Esophagus squamous epithelium (tissue), 5 donors: ENCODE measurements at regions not wholly inside any gene's neighbourhood (a gene's known extent, or its start where the extent isn't known, plus 50 kb on each side); places are given as distances from the start of the nearest gene placed in this dataset.

Experiments
- DNase-seq: peaks from one replicate; lab custom pipeline; 2025; lab: John Stamatoyannopoulos, UW
- H3K27ac ChIP-seq, 4 donors: fragments of 200-600 bp; sonication (generic); one replicate each; pipeline ENCODE4 v1.5.1; 2016 to 2019; ENCODE audit warnings: mild to moderate bottlenecking in 1 of 4
- H3K27me3 ChIP-seq, 4 donors: fragments of 200-600 bp; sonication (generic); 1 replicate in 3 of 4; 2 replicates in 1 of 4; pipeline versions ENCODE4 v1.5.1 to v1.6.0; 2017 to 2021; ENCODE audit warnings: antibody characterized with exemption in 1 of 4
- H3K36me3 ChIP-seq, 3 donors: fragments of 200-600 bp; sonication (generic); one replicate each; pipeline ENCODE4 v1.5.1; 2016 to 2019
- H3K4me1 ChIP-seq, 3 donors: fragments of 200-600 bp; sonication (generic); one replicate each; pipeline ENCODE4 v1.5.1; 2017 to 2019
- H3K4me3 ChIP-seq, 4 donors: fragments of 200-600 bp; sonication (generic); 1 replicate in 3 of 4; 2 replicates in 1 of 4; pipeline ENCODE4 v1.5.1; 2016 to 2019; ENCODE audit warnings: mild to moderate bottlenecking in 2 of 4, moderate library complexity in 1 of 4
- H3K9me3 ChIP-seq, 3 donors: fragments of 200-600 bp; sonication (generic); one replicate each; pipeline ENCODE4 v1.5.1; 2016 to 2019
- POLR2A ChIP-seq, 4 donors: fragments of 450-650 bp; IDR thresholded peaks; one replicate each; pipeline ENCODE4 v1.6.1; 2017; ENCODE audit warnings: antibody characterized with exemption in 4 of 4, mild to moderate bottlenecking in 4 of 4, moderate library complexity in 3 of 4
- WGBS, 2 donors: methylation state at CpG; one replicate each; pipeline ENCODE4 v1.1.5; 2018; 5-methylcytosine and 5-hydroxymethylcytosine counted together
- intact Hi-C: fragments of 100-400 bp; cut with DNase I; formaldehyde crosslinking; loops from one replicate; pipeline ENCODE4 v1.15.0; 2022
- TF ChIP-seq, protein P1 (sequence below), 6 experiments: fragments of 450-650 bp in 4 of 6; fragments of 200-600 bp in 2 of 6; sonication (generic) in 2 of 6; IDR thresholded peaks; one replicate each; pipeline ENCODE4 v1.5.1; 2016 to 2019; ENCODE audit warnings: antibody characterized with exemption in 6 of 6, mild to moderate bottlenecking in 4 of 6, moderate library complexity in 4 of 6
- donor health status: DM: yes; HTN: yes; CAD: no.

DNA sequence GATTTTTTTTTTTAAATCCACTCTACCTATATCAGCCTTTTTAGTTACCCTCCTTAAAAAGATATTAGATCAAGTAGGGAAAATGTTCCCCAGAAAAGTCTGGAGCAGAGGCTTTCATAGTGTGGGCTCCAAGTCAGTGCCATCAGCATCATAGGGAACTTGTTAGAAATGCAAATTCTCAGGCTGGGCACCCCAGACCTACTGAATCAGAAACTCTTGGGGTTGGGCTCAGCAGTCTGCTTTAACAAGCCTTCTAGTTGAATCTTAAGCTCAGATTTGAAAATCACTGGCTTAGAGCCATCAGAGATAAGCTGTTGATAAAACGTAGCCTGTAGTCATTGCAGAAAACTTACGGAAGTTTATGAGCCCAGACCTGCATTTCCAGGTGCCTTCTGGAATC lies 140.1 kb downstream of the TMEM38B start:
- 26 to 64% methylated on average over 2 of the region's 2 CpGs for WGBS, 2 donors
- no peak overlapping the region for H3K27ac ChIP-seq
- no peak for DNase-seq
- intact Hi-C loops = no loop called here
- no peaks in the 10 kb centered on the region for H3K36me3 ChIP-seq
- no peak for TF ChIP-seq POLR2A (IDR thresholded peaks at IDR 0.05)
- TF ChIP-seq, protein P1, sequence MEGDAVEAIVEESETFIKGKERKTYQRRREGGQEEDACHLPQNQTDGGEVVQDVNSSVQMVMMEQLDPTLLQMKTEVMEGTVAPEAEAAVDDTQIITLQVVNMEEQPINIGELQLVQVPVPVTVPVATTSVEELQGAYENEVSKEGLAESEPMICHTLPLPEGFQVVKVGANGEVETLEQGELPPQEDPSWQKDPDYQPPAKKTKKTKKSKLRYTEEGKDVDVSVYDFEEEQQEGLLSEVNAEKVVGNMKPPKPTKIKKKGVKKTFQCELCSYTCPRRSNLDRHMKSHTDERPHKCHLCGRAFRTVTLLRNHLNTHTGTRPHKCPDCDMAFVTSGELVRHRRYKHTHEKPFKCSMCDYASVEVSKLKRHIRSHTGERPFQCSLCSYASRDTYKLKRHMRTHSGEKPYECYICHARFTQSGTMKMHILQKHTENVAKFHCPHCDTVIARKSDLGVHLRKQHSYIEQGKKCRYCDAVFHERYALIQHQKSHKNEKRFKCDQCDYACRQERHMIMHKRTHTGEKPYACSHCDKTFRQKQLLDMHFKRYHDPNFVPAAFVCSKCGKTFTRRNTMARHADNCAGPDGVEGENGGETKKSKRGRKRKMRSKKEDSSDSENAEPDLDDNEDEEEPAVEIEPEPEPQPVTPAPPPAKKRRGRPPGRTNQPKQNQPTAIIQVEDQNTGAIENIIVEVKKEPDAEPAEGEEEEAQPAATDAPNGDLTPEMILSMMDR (IDR thresholded peaks at IDR 0.05) = no peak
- H3K27me3 ChIP-seq = peaks cover 0 to 7% (median 0%) of the 10 kb centered on the region in 4 donors
- no peaks in the 10 kb centered on the region for H3K9me3 ChIP-seq
- H3K4me1 ChIP-seq = no peaks in the 10 kb centered on the region
- H3K4me3 ChIP-seq = no peak overlapping the region

DNA sequence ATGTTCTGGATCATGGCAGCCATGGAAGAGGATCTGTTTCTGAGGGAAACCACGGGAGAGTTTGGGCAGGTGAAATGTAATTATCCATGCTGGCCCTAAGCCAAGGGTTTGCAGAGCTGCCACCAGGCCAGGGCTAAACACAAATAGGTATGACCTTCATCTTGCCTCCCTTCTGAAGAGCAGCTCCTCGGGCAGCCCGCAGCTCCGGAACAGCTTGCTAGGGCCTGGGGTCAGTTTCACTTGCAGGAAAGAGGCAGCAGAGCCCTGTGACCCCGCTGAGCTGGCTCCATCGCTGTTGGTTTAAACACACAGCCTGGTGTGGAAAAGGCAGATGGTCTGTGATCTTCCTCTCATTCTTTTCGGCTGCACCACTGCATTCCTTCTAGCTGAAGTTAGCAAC lies 141.4 kb downstream of the TMEM38B start:
- Histone ChIP-seq H3K27ac (no peak overlapping the region), H3K4me1 (no peaks in the 10 kb centered on the region), H3K27me3 (peaks cover 0 to 7% (median 0%) of the 10 kb centered on the region in 4 donors), H3K4me3 (no peak overlapping the region), H3K9me3 (no peaks in the 10 kb centered on the region), H3K36me3 (no peaks in the 10 kb centered on the region)
- intact Hi-C loops = no loop called here
- DNase-seq = no peak
- 46 to 53% methylated on average over 3 to 6 of the region's 7 CpGs for WGBS, 2 donors
- no peak for TF ChIP-seq POLR2A (IDR thresholded peaks at IDR 0.05)
- TF ChIP-seq, protein P1 (IDR thresholded peaks at IDR 0.05) = no peak

DNA sequence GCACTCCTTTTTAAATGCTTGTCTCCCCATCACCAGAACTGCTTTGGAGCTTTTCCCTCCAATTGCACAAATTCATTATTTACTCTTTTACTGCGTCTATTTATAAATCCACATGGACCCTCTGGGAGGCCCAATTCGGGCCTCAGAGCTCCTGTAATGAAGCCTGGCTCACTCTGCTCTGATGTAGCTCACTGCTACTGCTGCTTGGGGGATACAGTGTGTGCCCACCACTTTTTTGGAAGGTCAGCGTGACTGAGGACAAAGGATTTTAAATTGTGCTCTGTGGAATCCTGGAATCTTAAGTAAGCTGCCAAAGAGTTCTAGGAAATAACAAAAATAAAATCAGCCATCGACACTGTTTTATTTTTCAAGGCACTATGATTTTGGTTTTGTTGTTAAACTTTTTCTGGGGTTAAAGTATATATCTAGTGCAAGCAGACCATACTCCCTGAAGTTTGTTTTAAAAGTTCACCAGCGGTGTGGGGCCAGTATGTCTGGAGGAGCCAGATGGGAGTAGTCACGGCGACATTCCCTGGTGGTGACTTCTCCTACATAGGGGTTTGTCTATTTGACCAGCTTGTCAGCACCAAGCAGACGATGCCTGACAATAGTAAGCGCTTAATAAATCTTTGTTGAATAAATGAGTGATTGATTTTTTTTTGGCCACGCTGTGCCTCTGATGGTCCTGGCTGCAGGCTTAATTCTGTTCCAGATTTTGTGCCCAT lies 142.8 kb downstream of the TMEM38B start:
- 56 to 75% methylated on average over 10 of the region's 10 CpGs for WGBS, 2 donors
- no peaks in the 10 kb centered on the region for H3K4me1 ChIP-seq
- H3K27ac ChIP-seq = no peak overlapping the region
- no peak for DNase-seq
- no peaks in the 10 kb centered on the region for H3K9me3 ChIP-seq
- H3K4me3 ChIP-seq = no peak overlapping the region
- peaks cover 0 to 7% (median 0%) of the 10 kb centered on the region in 4 donors for H3K27me3 ChIP-seq
- intact Hi-C loops = no loop called here
- H3K36me3 ChIP-seq = no peaks in the 10 kb centered on the region
- TF ChIP-seq, protein P1 (IDR thresholded peaks at IDR 0.05) = no peak
- no peak for TF ChIP-seq POLR2A (IDR thresholded peaks at IDR 0.05)

DNA sequence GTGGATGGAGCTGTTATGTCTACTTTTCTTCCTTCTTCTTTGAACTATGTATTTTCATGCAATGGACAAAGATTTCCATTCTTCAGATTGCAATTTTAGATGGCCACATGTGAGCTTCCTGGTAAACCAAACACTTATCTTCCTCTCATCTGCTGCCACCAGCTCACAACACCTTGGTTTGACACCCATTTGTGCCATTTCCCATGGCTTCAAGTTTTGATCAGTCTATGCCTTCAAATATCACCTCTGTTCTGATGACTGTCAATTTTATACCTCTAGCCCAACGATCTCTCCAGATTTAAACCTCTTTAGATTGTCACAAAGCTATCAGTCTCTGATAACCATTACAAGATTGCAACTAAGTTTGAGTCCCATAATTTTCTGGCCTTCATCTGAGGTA lies 147.2 kb downstream of the TMEM38B start:
- intact Hi-C loops = no loop called here
- Histone ChIP-seq H3K9me3 (no peaks in the 10 kb centered on the region), H3K27me3 (no peaks in the 10 kb centered on the region), H3K27ac (no peak overlapping the region), H3K4me1 (no peaks in the 10 kb centered on the region), H3K4me3 (no peak overlapping the region), H3K36me3 (no peaks in the 10 kb centered on the region)
- TF ChIP-seq POLR2A (IDR thresholded peaks at IDR 0.05) = no peak
- TF ChIP-seq, protein P1 (IDR thresholded peaks at IDR 0.05) = no peak
- DNase-seq = no peak
- 83 to 87% methylated on average over 1 of the region's 1 CpG for WGBS, 2 donors

DNA sequence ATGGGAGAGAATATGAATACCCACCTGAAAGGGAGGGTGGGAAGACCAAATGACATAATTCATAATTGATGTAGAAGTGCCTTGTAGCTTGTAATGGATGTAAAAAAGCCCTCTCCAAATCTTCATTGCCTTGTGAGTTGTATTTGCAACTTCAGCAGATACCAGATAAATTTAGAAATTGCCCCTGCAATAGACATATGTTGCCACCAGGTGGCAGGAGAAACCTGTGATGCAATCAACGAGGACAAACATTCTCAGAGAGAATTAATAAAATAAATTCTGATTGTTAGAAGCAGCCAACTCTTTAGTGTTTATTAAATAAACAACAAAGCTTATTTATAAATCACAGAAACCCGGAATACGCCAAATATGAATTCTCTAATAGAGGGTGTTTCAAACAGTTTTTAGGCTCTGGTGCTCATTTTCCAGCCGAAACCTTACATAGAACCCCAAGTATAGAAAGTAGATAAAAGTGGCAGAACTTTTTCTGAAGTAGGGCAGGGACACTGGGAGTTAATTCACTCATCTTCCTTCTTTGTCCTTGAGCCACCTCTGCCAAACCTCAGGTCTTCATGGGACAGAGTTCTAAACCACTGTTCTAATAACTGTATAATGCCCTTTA lies 147.8 kb downstream of the TMEM38B start:
- Histone ChIP-seq H3K27ac (no peak overlapping the region), H3K27me3 (no peaks in the 10 kb centered on the region), H3K4me1 (no peaks in the 10 kb centered on the region), H3K4me3 (no peak overlapping the region), H3K9me3 (no peaks in the 10 kb centered on the region), H3K36me3 (no peaks in the 10 kb centered on the region)
- TF ChIP-seq, protein P1 (IDR thresholded peaks at IDR 0.05) = peak in 5 of 6 experiments; percentile 54 to 85 (median 69)
- no peak for TF ChIP-seq POLR2A (IDR thresholded peaks at IDR 0.05)
- no peak for DNase-seq
- WGBS, 2 donors = 42 to 46% methylated on average over 4 of the region's 4 CpGs
- intact Hi-C loops = no loop called here
